ENCODE measurements at regions not wholly inside any gene's neighbourhood (a gene's known extent, or its start where the extent isn't known, plus 50 kb on each side); places are given as distances from the start of the nearest gene placed in this dataset.

- DNase-seq: no peak
These were observed 229.8 kb downstream of the ALX1 start for GRCh38 chr12:85509857-85510256.

GRCh38 chr12:85516039-85516438 is 236.0 kb downstream of the ALX1 start:
- no peak for DNase-seq

- DNase-seq: no peak
These were observed 236.8 kb downstream of the ALX1 start for GRCh38 chr12:85516667-85517325.

GRCh38 chr12:85519163-85519562 is 239.1 kb downstream of the ALX1 start:
- no peak for DNase-seq

- no peak for DNase-seq
These were observed 243.2 kb downstream of the ALX1 start for GRCh38 chr12:85523197-85523596.

GRCh38 chr12:85527192-85527591 is 247.2 kb downstream of the ALX1 start:
- no peak for DNase-seq

GRCh38 chr12:85529896-85530295 is 249.9 kb downstream of the ALX1 start:
- DNase-seq: no peak

- DNase-seq: no peak
These were observed 250.4 kb downstream of the ALX1 start for GRCh38 chr12:85530456-85530855.

- DNase-seq: no peak
These were observed 251.3 kb downstream of the ALX1 start for GRCh38 chr12:85531341-85531740.

- DNase-seq: no peak
These were observed 269.6 kb downstream of the ALX1 start for GRCh38 chr12:85549640-85550039.

- no peak for DNase-seq
These were observed 270.9 kb downstream of the ALX1 start for GRCh38 chr12:85550924-85551323.

GRCh38 chr12:85552461-85552860 is 272.4 kb downstream of the ALX1 start:
- DNase-seq: peak; percentile 61

GRCh38 chr12:85557850-85558249 is 277.8 kb downstream of the ALX1 start:
- DNase-seq: no peak

GRCh38 chr12:85558684-85559083 is 277.5 kb downstream of the RASSF9 start:
- no peak for DNase-seq

GRCh38 chr12:85559127-85559526 is 277.1 kb downstream of the RASSF9 start:
- no peak for DNase-seq

GRCh38 chr12:85559536-85559935 is 276.7 kb downstream of the RASSF9 start:
- no peak for DNase-seq

- DNase-seq: no peak
These were observed 273.4 kb downstream of the RASSF9 start for GRCh38 chr12:85562765-85563164.

GRCh38 chr12:85564786-85565185 is 271.4 kb downstream of the RASSF9 start:
- DNase-seq: no peak

- DNase-seq: no peak
These were observed 267.7 kb downstream of the RASSF9 start for GRCh38 chr12:85568395-85569103.

GRCh38 chr12:85569261-85569660 is 266.9 kb downstream of the RASSF9 start:
- no peak for DNase-seq

- peak; percentile 49 for DNase-seq
These were observed 263.3 kb downstream of the RASSF9 start for GRCh38 chr12:85572956-85573355.

- DNase-seq: no peak
These were observed 262.5 kb downstream of the RASSF9 start for GRCh38 chr12:85573635-85574214.

- DNase-seq: no peak
These were observed 261.9 kb downstream of the RASSF9 start for GRCh38 chr12:85574291-85574690.
